ENCODE measurements at regions not wholly inside any gene's neighbourhood (a gene's known extent, or its start where the extent isn't known, plus 50 kb on each side); places are given as distances from the start of the nearest gene placed in this dataset.

DNA sequence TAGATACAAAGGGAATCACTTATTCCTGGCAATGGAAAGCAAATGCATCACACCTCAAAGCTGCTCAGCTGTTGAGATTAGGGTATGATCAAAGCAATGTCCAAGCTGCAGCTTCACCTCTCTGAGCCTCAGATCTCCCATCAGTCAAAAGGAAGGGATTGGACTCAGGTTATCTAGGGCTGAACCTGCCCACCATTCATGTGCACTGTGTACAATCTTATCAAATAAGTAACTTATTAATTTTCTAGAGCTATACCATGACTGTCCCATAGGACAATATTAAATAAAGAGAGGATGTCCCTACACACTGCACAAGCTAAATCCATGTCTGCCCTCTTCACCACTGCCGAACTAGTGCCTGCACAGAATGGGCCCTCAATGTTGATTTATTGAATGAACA is 127.0 kb downstream of the HSD17B3 start:
- TF ChIP-seq, protein P1, sequence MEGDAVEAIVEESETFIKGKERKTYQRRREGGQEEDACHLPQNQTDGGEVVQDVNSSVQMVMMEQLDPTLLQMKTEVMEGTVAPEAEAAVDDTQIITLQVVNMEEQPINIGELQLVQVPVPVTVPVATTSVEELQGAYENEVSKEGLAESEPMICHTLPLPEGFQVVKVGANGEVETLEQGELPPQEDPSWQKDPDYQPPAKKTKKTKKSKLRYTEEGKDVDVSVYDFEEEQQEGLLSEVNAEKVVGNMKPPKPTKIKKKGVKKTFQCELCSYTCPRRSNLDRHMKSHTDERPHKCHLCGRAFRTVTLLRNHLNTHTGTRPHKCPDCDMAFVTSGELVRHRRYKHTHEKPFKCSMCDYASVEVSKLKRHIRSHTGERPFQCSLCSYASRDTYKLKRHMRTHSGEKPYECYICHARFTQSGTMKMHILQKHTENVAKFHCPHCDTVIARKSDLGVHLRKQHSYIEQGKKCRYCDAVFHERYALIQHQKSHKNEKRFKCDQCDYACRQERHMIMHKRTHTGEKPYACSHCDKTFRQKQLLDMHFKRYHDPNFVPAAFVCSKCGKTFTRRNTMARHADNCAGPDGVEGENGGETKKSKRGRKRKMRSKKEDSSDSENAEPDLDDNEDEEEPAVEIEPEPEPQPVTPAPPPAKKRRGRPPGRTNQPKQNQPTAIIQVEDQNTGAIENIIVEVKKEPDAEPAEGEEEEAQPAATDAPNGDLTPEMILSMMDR (conservative IDR thresholded peaks at IDR 0.05; ENCODE audit: low read length): no peak
- TF ChIP-seq EZH2phosphoT487 (IDR thresholded peaks at IDR 0.05; ENCODE audit: borderline replicate concordance): no peak

Data from Loucy (cell line).